Ovary (tissue), 1 donor: ENCODE measurements at regions not wholly inside any gene's neighbourhood (a gene's known extent, or its start where the extent isn't known, plus 50 kb on each side); places are given as distances from the start of the nearest gene placed in this dataset. TPM values are rescaled to one million over a fixed set of nuclear protein-coding genes. Genes with fewer than 3 reads are reported as not detected.

Experiments
- small RNA-seq: library from RNA; depleted of rRNA; stranded (forward); fragments of <200 nt; gene quantifications from one replicate; pipeline ENCODE3, GENCODE V24; 2016

Small RNAs in the stretch of these regions (small RNA-seq; reads per million reads assigned to genes)
- gene AC026784.1 (not detected), gene RF00019 (not detected), gene RF00561 (not detected)
